ENCODE measurements at regions not wholly inside any gene's neighbourhood (a gene's known extent, or its start where the extent isn't known, plus 50 kb on each side); places are given as distances from the start of the nearest gene placed in this dataset.

DNA sequence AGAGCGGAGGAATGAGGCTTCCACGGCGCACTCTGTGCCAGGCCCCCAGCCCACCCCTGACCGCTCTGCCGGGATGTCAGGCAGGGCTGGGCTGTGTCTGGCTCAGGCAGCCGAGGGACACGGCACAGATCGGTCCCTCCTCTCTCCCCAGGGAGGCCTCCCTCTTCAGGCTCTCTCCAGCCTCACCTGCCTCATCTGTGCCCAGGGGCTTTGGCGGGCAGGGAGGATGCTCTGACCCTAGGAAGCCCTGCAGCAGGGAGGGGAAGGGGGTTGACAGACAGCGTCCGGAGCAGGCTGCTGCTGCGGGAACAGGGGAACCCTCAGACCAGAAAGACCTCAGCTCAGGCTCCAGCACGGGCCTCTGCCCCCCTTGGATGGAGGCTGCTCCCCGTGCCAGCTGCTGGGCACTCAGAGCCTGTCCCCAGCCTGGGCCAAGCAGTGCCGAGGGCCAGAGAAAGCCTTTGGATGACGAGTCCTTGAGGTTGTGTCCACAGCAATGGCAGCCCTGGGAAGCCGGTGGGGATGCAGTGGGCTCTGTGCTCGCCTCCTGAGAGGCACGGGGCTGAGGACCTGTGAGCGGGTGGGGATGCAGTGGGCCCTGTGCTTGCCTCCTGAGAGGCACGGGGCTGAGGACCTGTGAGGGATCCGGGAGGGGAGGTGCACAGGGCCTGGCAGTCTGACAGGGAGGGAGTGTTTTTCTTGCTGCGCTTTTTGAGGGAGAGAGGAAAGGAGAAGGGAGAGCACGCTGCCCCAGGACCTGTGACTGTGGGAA is 66.9 kb downstream of the FOXL3 start:
- Histone ChIP-seq H3K36me3 (ENCODE audit: control insufficient read depth, insufficient read depth, low read length) (no peaks in the 10 kb centered on the region), H3K27me3 (replicated peaks; ENCODE audit: control insufficient read depth, insufficient read depth, low read length) (no peaks in the 10 kb centered on the region), H3K4me3 (ENCODE audit: low read depth, low read length) (no peak overlapping the region), H3K4me1 (0 out of 2 replicates have a peak, but pooled peaks cover under 1% of the 10 kb centered on the region), H3K9me3 (no peaks in the 10 kb centered on the region)
- POLR2A ChIA-PET, result no interaction called here
- intact Hi-C loops (cut with micrococcal nuclease; ENCODE audit: unreplicated experiment), result no loop called here
- H3K27me3 Mint-ChIP-seq (ENCODE audit: insufficient read depth, unreplicated experiment), result no peaks in the 10 kb centered on the region
- H3K36me3 Mint-ChIP-seq (ENCODE audit: insufficient read depth, unreplicated experiment), result peaks cover 6% of the 10 kb centered on the region
- no peak overlapping the region for H3K27ac Mint-ChIP-seq (ENCODE audit: unreplicated experiment)
- no TSS peak for BruUV-seq (replicated peaks)
- no peak overlapping the region for H3K4me3 Mint-ChIP-seq (ENCODE audit: unreplicated experiment)
- H3K9me3 Mint-ChIP-seq (ENCODE audit: unreplicated experiment), result no peaks in the 10 kb centered on the region
- no peaks in the 10 kb centered on the region for H3K4me1 Mint-ChIP-seq (ENCODE audit: low read depth, unreplicated experiment)
- TF ChIP-seq, protein P1, sequence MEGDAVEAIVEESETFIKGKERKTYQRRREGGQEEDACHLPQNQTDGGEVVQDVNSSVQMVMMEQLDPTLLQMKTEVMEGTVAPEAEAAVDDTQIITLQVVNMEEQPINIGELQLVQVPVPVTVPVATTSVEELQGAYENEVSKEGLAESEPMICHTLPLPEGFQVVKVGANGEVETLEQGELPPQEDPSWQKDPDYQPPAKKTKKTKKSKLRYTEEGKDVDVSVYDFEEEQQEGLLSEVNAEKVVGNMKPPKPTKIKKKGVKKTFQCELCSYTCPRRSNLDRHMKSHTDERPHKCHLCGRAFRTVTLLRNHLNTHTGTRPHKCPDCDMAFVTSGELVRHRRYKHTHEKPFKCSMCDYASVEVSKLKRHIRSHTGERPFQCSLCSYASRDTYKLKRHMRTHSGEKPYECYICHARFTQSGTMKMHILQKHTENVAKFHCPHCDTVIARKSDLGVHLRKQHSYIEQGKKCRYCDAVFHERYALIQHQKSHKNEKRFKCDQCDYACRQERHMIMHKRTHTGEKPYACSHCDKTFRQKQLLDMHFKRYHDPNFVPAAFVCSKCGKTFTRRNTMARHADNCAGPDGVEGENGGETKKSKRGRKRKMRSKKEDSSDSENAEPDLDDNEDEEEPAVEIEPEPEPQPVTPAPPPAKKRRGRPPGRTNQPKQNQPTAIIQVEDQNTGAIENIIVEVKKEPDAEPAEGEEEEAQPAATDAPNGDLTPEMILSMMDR (IDR thresholded peaks at IDR 0.05; ENCODE audit: insufficient read depth in 1 of 2, low read depth in 1 of 2, low read length in 1 of 2, severe bottlenecking in 1 of 2, unreplicated experiment in 1 of 2), result no peak
- DNase-seq, result no peak
- CTCF ChIA-PET, result interaction anchor here (0.6 kb wide), 1 partner anchor 362 kb away, joined by 3 read pairs; no protein-coding TSS in a partner anchor

- BruUV-seq (replicated peaks), result no TSS peak
- ChIA-PET POLR2A (no interaction called here), CTCF (interaction anchor here (0.6 kb wide), 1 partner anchor 361 kb away, joined by 3 read pairs; no protein-coding TSS in a partner anchor)
- peaks cover 6% of the 10 kb centered on the region for H3K36me3 Mint-ChIP-seq (ENCODE audit: insufficient read depth, unreplicated experiment)
- no peak for DNase-seq
- TF ChIP-seq, protein P1 (IDR thresholded peaks at IDR 0.05; ENCODE audit: insufficient read depth in 1 of 2, low read depth in 1 of 2, low read length in 1 of 2, severe bottlenecking in 1 of 2, unreplicated experiment in 1 of 2), result no peak
- intact Hi-C loops (cut with micrococcal nuclease; ENCODE audit: unreplicated experiment), result no loop called here
- no peaks in the 10 kb centered on the region for H3K36me3 ChIP-seq (ENCODE audit: control insufficient read depth, insufficient read depth, low read length)
- no peaks in the 10 kb centered on the region for H3K9me3 Mint-ChIP-seq (ENCODE audit: unreplicated experiment)
- no peak overlapping the region for H3K4me3 ChIP-seq (ENCODE audit: low read depth, low read length)
- H3K4me1 Mint-ChIP-seq (ENCODE audit: low read depth, unreplicated experiment), result no peaks in the 10 kb centered on the region
- no peaks in the 10 kb centered on the region for H3K27me3 ChIP-seq (replicated peaks; ENCODE audit: control insufficient read depth, insufficient read depth, low read length)
- no peak overlapping the region for H3K4me3 Mint-ChIP-seq (ENCODE audit: unreplicated experiment)
- H3K27ac Mint-ChIP-seq (ENCODE audit: unreplicated experiment), result no peak overlapping the region
- H3K27me3 Mint-ChIP-seq (ENCODE audit: insufficient read depth, unreplicated experiment), result no peaks in the 10 kb centered on the region
- H3K9me3 ChIP-seq, result no peaks in the 10 kb centered on the region
- 0 out of 2 replicates have a peak, but pooled peaks cover 5% of the 10 kb centered on the region for H3K4me1 ChIP-seq
Measured at GRCh38 chr7:357531-358209, 67.7 kb downstream of the FOXL3 start.

DNA sequence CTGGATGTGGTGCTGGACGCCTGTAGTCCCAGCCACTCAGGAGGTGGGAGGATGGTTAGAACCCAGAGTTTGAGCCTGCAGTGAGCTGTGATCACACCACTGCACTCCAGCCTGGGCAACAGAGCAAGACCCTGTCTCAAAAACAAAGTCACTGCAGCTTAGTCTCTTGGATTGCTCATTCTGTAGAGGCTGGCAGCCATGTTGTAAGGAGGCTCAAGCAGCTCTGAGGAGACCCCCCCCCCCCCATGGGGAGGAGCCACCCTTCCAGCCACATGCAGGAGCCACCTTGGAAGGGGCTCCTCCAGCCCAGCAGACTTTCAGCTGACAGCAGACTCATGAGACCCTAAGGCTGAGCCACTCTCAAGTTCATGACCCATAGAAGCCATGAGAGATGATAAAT is 68.4 kb downstream of the FOXL3 start:
- H3K4me3 Mint-ChIP-seq (ENCODE audit: unreplicated experiment), result no peak overlapping the region
- intact Hi-C loops (cut with micrococcal nuclease; ENCODE audit: unreplicated experiment), result no loop called here
- ChIA-PET CTCF (no interaction called here), POLR2A (no interaction called here)
- Histone ChIP-seq H3K9me3 (no peaks in the 10 kb centered on the region), H3K36me3 (ENCODE audit: control insufficient read depth, insufficient read depth, low read length) (no peaks in the 10 kb centered on the region), H3K27me3 (replicated peaks; ENCODE audit: control insufficient read depth, insufficient read depth, low read length) (no peaks in the 10 kb centered on the region), H3K4me1 (0 out of 2 replicates have a peak, but pooled peaks cover 5% of the 10 kb centered on the region), H3K4me3 (ENCODE audit: low read depth, low read length) (no peak overlapping the region)
- no peaks in the 10 kb centered on the region for H3K9me3 Mint-ChIP-seq (ENCODE audit: unreplicated experiment)
- H3K27me3 Mint-ChIP-seq (ENCODE audit: insufficient read depth, unreplicated experiment), result no peaks in the 10 kb centered on the region
- DNase-seq, result no peak
- BruUV-seq (replicated peaks), result no TSS peak
- H3K4me1 Mint-ChIP-seq (ENCODE audit: low read depth, unreplicated experiment), result no peaks in the 10 kb centered on the region
- peaks cover 6% of the 10 kb centered on the region for H3K36me3 Mint-ChIP-seq (ENCODE audit: insufficient read depth, unreplicated experiment)
- TF ChIP-seq, protein P1 (IDR thresholded peaks at IDR 0.05; ENCODE audit: insufficient read depth in 1 of 2, low read depth in 1 of 2, low read length in 1 of 2, severe bottlenecking in 1 of 2, unreplicated experiment in 1 of 2), result no peak
- H3K27ac Mint-ChIP-seq (ENCODE audit: unreplicated experiment), result no peak overlapping the region
